ENCODE measurements at regions not wholly inside any gene's neighbourhood (a gene's known extent, or its start where the extent isn't known, plus 50 kb on each side); places are given as distances from the start of the nearest gene placed in this dataset.

DNA sequence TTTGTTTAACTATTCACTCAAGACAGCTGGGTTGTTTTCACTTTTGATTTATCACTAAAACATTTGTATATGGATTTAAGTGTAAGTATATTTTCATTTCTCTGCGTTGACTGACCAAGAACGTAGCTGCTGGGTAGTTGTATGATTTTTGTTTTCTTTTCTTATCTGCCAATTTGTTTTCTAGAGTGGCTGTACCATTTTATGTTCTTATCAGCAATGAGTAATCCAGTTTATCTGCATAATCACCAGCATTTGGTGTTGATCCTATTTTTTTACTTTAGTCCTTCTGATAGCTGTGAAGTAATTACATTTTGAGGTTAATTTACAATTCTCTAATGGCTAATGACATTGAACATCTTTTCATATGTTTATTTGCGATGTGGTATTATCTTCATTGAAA is 1178.4 kb upstream of the TMEFF2 start:
- Histone ChIP-seq H4K20me1 (ENCODE audit: control insufficient read depth, insufficient read depth) (no peaks in the 10 kb centered on the region), H3K36me3 (ENCODE audit: control insufficient read depth in 2 of 2, insufficient read depth in 2 of 2, low read length in 1 of 2) (no peaks in the 10 kb centered on the region), H2AFZ (ENCODE audit: control insufficient read depth, low read depth, low read length) (no peak overlapping the region), H3K27ac (ENCODE audit: control insufficient read depth, insufficient read depth) (no peak overlapping the region), H3K4me3 (no peak overlapping the region), H3K4me1 (ENCODE audit: control insufficient read depth, insufficient read depth, low read length) (no peaks in the 10 kb centered on the region), H3K9me3 (replicated peaks; ENCODE audit: control insufficient read depth, insufficient read depth, low read length) (no peaks in the 10 kb centered on the region), H3K27me3 (replicated peaks in 1 of 2; ENCODE audit: control insufficient read depth in 2 of 2, insufficient read depth in 2 of 2, low read length in 1 of 2) (no peaks in the 10 kb centered on the region), H3K9ac (ENCODE audit: control insufficient read depth, insufficient read depth, low read length) (no peak overlapping the region), H3K4me2 (ENCODE audit: control insufficient read depth, insufficient read depth) (no peak overlapping the region), H3K79me2 (ENCODE audit: control insufficient read depth, insufficient read depth, low read length) (no peaks in the 10 kb centered on the region)
- POLR2A ChIA-PET, result no interaction called here
- in situ Hi-C loops (cut with MboI), result no loop called here
- no peak for ATAC-seq
- TF ChIP-seq, protein P1, sequence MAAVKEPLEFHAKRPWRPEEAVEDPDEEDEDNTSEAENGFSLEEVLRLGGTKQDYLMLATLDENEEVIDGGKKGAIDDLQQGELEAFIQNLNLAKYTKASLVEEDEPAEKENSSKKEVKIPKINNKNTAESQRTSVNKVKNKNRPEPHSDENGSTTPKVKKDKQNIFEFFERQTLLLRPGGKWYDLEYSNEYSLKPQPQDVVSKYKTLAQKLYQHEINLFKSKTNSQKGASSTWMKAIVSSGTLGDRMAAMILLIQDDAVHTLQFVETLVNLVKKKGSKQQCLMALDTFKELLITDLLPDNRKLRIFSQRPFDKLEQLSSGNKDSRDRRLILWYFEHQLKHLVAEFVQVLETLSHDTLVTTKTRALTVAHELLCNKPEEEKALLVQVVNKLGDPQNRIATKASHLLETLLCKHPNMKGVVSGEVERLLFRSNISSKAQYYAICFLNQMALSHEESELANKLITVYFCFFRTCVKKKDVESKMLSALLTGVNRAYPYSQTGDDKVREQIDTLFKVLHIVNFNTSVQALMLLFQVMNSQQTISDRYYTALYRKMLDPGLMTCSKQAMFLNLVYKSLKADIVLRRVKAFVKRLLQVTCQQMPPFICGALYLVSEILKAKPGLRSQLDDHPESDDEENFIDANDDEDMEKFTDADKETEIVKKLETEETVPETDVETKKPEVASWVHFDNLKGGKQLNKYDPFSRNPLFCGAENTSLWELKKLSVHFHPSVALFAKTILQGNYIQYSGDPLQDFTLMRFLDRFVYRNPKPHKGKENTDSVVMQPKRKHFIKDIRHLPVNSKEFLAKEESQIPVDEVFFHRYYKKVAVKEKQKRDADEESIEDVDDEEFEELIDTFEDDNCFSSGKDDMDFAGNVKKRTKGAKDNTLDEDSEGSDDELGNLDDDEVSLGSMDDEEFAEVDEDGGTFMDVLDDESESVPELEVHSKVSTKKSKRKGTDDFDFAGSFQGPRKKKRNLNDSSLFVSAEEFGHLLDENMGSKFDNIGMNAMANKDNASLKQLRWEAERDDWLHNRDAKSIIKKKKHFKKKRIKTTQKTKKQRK (IDR thresholded peaks at IDR 0.05; ENCODE audit: low read depth, low read length), result no peak
- TF ChIP-seq NR2C2 (IDR thresholded peaks at IDR 0.05; ENCODE audit: borderline replicate concordance, control insufficient read depth, insufficient read length, low read depth) (no peak), SREBF1 (IDR thresholded peaks at IDR 0.05; ENCODE audit: low read length) (no peak)
- TF ChIP-seq, protein P2, sequence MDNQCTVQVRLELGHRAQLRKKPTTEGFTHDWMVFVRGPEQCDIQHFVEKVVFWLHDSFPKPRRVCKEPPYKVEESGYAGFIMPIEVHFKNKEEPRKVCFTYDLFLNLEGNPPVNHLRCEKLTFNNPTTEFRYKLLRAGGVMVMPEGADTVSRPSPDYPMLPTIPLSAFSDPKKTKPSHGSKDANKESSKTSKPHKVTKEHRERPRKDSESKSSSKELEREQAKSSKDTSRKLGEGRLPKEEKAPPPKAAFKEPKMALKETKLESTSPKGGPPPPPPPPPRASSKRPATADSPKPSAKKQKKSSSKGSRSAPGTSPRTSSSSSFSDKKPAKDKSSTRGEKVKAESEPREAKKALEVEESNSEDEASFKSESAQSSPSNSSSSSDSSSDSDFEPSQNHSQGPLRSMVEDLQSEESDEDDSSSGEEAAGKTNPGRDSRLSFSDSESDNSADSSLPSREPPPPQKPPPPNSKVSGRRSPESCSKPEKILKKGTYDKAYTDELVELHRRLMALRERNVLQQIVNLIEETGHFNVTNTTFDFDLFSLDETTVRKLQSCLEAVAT (IDR thresholded peaks at IDR 0.05), result no peak
- TF ChIP-seq, protein P3, sequence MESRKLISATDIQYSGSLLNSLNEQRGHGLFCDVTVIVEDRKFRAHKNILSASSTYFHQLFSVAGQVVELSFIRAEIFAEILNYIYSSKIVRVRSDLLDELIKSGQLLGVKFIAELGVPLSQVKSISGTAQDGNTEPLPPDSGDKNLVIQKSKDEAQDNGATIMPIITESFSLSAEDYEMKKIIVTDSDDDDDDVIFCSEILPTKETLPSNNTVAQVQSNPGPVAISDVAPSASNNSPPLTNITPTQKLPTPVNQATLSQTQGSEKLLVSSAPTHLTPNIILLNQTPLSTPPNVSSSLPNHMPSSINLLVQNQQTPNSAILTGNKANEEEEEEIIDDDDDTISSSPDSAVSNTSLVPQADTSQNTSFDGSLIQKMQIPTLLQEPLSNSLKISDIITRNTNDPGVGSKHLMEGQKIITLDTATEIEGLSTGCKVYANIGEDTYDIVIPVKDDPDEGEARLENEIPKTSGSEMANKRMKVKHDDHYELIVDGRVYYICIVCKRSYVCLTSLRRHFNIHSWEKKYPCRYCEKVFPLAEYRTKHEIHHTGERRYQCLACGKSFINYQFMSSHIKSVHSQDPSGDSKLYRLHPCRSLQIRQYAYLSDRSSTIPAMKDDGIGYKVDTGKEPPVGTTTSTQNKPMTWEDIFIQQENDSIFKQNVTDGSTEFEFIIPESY (IDR thresholded peaks at IDR 0.05), result no peak
- no TSS peak for BruUV-seq (replicated peaks)
- no peak for DNase-seq (ENCODE audit: low read depth, low spot score)
- SMC1A ChIA-PET (ENCODE audit: uncharacterized antibody, unreplicated experiment), result no interaction called here
- CTCF ChIA-PET, result interaction anchor here (1.2 kb wide), 2 partner anchors 20 to 211 kb away, joined by 3 read pairs; no protein-coding TSS in a partner anchor
- RAD21 ChIA-PET (ENCODE audit: unreplicated experiment), result no interaction called here
- intact Hi-C loops (cut with micrococcal nuclease; ENCODE audit: unreplicated experiment), result no loop called here
- no peak for FAIRE-seq
- 45% methylated on average over 3 of the region's 3 CpGs for WGBS (ENCODE audit: insufficient coverage, insufficient replicate concordance, low lambda C conversion rate, missing lambda C conversion rate)

Measured in GM12878 (cell line).